ENCODE measurements at regions not wholly inside any gene's neighbourhood (a gene's known extent, or its start where the extent isn't known, plus 50 kb on each side); places are given as distances from the start of the nearest gene placed in this dataset.

DNA sequence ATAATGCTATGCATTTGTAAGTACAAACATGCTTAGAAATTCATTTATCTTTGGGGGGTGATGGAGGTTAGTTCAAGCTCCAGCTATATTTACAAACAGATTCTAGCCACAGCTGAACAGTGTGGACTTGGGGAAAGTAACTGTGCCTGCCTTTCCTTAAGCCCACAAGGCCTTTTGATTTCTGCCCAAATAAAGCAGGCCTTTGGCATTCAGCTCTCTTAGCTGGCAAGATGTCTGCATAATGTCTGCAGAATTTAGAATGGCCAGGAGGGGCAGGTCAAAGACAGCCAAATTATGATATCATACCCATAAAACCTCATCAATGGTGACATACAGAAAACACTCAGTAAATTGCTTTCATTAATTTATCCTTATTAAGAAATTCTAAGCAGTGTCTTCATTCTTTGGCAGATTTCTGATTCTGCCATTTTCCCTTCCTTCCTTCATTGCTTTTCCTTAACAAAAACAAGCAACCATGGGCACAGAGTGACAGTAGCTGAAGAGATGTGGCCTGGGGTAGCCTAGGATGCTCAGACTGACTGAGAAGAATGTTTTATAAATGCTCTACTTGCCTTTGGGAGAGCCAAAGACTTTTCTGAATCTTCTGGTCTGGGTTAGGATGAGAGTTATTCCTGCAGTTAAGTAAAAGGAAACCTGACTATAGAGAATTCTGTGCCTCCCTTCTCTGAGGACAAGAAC, 538.7 kb upstream of the NR3C2 start:
- no peak overlapping the region for H3K27ac ChIP-seq (ENCODE audit: low read length)
- H3K9me3 ChIP-seq (ENCODE audit: control insufficient read depth, low read depth, low read length), result no peaks in the 10 kb centered on the region
- no peaks in the 10 kb centered on the region for H3K36me3 ChIP-seq (ENCODE audit: control insufficient read depth, low read depth, low read length)
- H3K27me3 ChIP-seq (ENCODE audit: control insufficient read depth, insufficient read depth, low read length), result no peaks in the 10 kb centered on the region
- no peak overlapping the region for H3K9ac ChIP-seq (ENCODE audit: low read length)
- H3K4me1 ChIP-seq (ENCODE audit: control insufficient read depth, low read depth, low read length), result no peaks in the 10 kb centered on the region
- no peak overlapping the region for H3K4me3 ChIP-seq (ENCODE audit: low read length)

DNA sequence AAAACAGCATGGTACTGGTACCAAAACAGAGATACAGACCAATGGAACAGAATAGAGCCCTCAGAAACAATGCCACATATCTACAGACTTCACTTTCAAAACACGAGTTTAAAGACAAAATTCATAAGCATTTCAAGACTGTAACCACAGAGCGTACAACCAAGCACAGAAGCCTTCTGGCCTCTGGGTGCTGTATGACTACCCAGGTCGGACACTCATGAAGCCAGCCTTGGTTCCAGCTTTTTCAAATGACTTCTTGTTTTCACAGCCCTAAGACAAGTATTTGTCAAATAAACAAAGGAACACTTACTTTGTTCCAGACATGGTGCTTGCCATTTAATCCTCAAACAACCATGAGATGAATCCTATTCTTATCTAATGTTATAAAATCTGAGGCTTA, 536.1 kb upstream of the NR3C2 start:
- Histone ChIP-seq H3K4me3 (ENCODE audit: low read length) (no peak overlapping the region), H3K27me3 (ENCODE audit: control insufficient read depth, insufficient read depth, low read length) (no peaks in the 10 kb centered on the region), H3K36me3 (ENCODE audit: control insufficient read depth, low read depth, low read length) (no peaks in the 10 kb centered on the region), H3K27ac (ENCODE audit: low read length) (no peak overlapping the region), H3K9ac (ENCODE audit: low read length) (no peak overlapping the region), H3K4me1 (ENCODE audit: control insufficient read depth, low read depth, low read length) (no peaks in the 10 kb centered on the region), H3K9me3 (ENCODE audit: control insufficient read depth, low read depth, low read length) (no peaks in the 10 kb centered on the region)

DNA sequence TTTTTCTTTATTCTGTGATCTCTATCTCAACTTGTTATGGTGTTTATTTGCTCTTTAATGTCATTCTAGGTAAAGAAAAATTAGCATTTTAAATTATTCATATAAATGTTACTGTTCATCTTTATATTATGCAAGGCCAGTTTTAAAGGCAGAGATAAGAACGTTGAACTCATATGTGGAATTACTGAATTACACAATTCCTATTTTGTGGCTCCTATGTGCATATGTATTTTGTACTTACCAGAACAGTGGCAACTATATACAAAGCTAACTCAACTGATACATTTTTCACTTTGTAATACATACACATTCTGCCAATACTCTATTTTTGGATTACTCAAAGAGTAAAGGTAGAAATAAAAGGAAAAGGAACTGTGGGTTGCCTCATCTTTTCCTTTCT, 533.2 kb upstream of the NR3C2 start:
- H3K4me1 ChIP-seq (ENCODE audit: control insufficient read depth, low read depth, low read length), result no peaks in the 10 kb centered on the region
- H3K9me3 ChIP-seq (ENCODE audit: control insufficient read depth, low read depth, low read length), result no peaks in the 10 kb centered on the region
- H3K4me3 ChIP-seq (ENCODE audit: low read length), result no peak overlapping the region
- H3K27me3 ChIP-seq (ENCODE audit: control insufficient read depth, insufficient read depth, low read length), result no peaks in the 10 kb centered on the region
- no peak overlapping the region for H3K9ac ChIP-seq (ENCODE audit: low read length)
- H3K36me3 ChIP-seq (ENCODE audit: control insufficient read depth, low read depth, low read length), result no peaks in the 10 kb centered on the region
- H3K27ac ChIP-seq (ENCODE audit: low read length), result no peak overlapping the region

DNA sequence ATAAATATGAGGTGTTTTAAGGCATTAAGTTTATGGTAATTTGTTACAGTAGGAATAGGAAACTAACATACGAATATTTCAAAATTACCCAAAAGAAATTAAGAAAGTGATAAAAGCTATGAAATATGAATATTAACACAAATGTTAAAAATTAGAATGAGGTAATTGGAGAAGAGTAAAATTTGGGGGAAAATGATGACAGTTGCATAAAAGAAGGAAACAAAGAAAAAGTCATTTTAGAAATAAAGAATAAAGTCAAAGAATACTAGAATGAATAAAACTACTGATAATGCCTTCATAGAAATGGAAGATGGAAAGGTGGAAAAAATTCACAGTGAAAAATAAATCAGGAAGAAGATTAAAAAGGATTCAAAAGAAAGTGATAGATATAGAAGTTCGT, 522.9 kb upstream of the NR3C2 start:
- H3K4me3 ChIP-seq (ENCODE audit: low read length), result no peak overlapping the region
- H3K9ac ChIP-seq (ENCODE audit: low read length), result no peak overlapping the region
- H3K27me3 ChIP-seq (ENCODE audit: control insufficient read depth, insufficient read depth, low read length), result no peaks in the 10 kb centered on the region
- H3K4me1 ChIP-seq (ENCODE audit: control insufficient read depth, low read depth, low read length), result no peaks in the 10 kb centered on the region
- no peak overlapping the region for H3K27ac ChIP-seq (ENCODE audit: low read length)
- H3K36me3 ChIP-seq (ENCODE audit: control insufficient read depth, low read depth, low read length), result no peaks in the 10 kb centered on the region
- H3K9me3 ChIP-seq (ENCODE audit: control insufficient read depth, low read depth, low read length), result no peaks in the 10 kb centered on the region

DNA sequence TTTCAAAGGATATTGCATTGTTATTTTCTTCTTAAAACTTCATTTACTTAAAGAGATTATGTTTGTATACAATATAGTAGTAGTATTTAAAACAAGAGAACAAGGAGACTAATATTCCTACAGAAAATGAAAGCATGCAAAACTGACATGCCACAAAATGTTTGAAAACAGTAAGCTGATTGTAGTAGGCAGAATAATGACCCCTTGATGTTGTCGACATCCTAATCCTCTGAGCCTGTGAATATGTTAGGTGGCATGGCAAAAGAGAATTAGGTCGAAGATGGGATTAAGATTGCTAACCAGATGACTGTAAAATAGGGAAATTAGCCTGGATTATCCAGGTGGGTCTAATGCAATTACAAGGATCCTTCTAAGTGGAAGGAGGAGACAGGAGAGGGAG, 522.2 kb upstream of the NR3C2 start:
- no peak overlapping the region for H3K9ac ChIP-seq (ENCODE audit: low read length)
- no peaks in the 10 kb centered on the region for H3K36me3 ChIP-seq (ENCODE audit: control insufficient read depth, low read depth, low read length)
- H3K27me3 ChIP-seq (ENCODE audit: control insufficient read depth, insufficient read depth, low read length), result no peaks in the 10 kb centered on the region
- no peak overlapping the region for H3K27ac ChIP-seq (ENCODE audit: low read length)
- no peaks in the 10 kb centered on the region for H3K4me1 ChIP-seq (ENCODE audit: control insufficient read depth, low read depth, low read length)
- no peaks in the 10 kb centered on the region for H3K9me3 ChIP-seq (ENCODE audit: control insufficient read depth, low read depth, low read length)
- H3K4me3 ChIP-seq (ENCODE audit: low read length), result no peak overlapping the region

DNA sequence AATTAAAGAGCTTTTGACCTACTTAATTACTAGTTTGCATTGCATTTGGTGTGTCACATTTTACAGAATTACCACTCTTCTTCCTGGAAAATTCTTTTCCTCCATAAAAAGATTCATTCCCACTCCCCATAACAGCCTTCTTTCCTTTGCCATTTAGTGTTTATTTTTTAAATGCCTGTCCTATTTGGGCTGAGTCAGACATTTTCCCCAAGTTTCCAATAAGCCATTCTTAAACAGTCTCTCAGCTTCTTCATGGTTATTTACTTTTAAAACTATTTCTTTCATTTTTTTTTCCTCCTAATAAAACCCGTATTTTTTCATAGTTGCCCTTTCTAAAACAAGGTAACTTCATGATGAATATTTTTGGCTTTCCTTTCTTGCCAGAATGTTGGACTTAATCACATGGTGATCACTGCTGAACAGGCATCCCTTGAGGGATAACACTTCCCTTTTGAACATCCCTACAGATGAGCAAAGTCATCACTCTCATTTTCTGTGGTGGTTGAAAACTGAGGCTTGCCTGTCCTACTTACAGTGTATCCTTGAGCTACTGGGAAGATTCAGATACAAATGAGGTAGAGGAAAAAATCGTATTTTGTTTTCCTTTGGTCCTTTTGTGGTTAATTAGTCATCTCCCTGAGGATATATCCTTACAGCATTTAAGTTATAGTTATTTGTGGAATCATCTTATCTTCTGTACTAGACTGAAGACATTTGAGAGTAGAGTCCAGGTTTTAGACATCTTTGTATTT, 520.5 kb upstream of the NR3C2 start:
- Histone ChIP-seq H3K4me1 (ENCODE audit: control insufficient read depth, low read depth, low read length) (no peaks in the 10 kb centered on the region), H3K36me3 (ENCODE audit: control insufficient read depth, low read depth, low read length) (no peaks in the 10 kb centered on the region), H3K27ac (ENCODE audit: low read length) (no peak overlapping the region), H3K9me3 (ENCODE audit: control insufficient read depth, low read depth, low read length) (no peaks in the 10 kb centered on the region), H3K27me3 (ENCODE audit: control insufficient read depth, insufficient read depth, low read length) (no peaks in the 10 kb centered on the region), H3K4me3 (ENCODE audit: low read length) (no peak overlapping the region), H3K9ac (ENCODE audit: low read length) (no peak overlapping the region)

DNA sequence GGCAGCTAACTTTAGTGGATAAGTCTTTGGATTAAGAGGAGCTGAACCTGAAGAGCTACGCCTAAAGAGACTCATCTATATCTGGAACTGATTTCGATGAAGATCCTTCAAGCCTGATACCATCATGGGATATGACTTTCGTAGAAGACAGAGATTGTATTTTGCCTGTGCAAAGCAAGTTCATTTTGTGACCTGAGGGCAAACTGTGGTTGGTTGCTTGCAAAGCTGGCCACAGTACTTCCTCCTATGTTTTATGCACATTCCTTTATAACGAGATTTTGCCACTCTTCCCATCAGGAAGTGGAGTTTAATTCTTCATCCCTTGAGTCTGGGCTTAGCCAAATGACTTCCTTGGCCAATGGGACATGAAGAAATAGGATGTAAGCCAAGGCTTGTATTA, 519.3 kb upstream of the NR3C2 start:
- no peaks in the 10 kb centered on the region for H3K4me1 ChIP-seq (ENCODE audit: control insufficient read depth, low read depth, low read length)
- H3K27ac ChIP-seq (ENCODE audit: low read length), result no peak overlapping the region
- no peaks in the 10 kb centered on the region for H3K9me3 ChIP-seq (ENCODE audit: control insufficient read depth, low read depth, low read length)
- H3K27me3 ChIP-seq (ENCODE audit: control insufficient read depth, insufficient read depth, low read length), result no peaks in the 10 kb centered on the region
- no peak overlapping the region for H3K9ac ChIP-seq (ENCODE audit: low read length)
- no peak overlapping the region for H3K4me3 ChIP-seq (ENCODE audit: low read length)
- H3K36me3 ChIP-seq (ENCODE audit: control insufficient read depth, low read depth, low read length), result no peaks in the 10 kb centered on the region

DNA sequence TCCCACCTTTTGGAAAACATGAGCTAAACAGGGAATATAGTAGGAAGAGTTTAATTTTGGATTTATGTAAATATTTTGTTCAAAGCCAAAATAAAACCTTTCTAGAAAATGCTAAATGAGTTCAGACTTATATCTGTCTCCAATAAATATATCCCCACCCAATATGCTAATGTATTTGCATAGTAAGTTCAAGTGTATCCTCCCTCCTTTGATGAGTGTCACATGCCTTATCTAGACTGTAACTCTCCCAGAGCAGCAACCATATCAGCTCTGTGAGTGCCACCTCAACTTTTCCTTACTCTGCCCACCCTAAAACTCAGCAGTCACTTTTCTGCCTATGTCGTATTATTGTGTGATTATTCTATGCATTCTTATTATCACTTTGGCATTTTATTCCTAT, 516.1 kb upstream of the NR3C2 start:
- H3K27ac ChIP-seq (ENCODE audit: low read length), result no peak overlapping the region
- no peak overlapping the region for H3K4me3 ChIP-seq (ENCODE audit: low read length)
- H3K27me3 ChIP-seq (ENCODE audit: control insufficient read depth, insufficient read depth, low read length), result no peaks in the 10 kb centered on the region
- H3K36me3 ChIP-seq (ENCODE audit: control insufficient read depth, low read depth, low read length), result no peaks in the 10 kb centered on the region
- no peak overlapping the region for H3K9ac ChIP-seq (ENCODE audit: low read length)
- no peaks in the 10 kb centered on the region for H3K9me3 ChIP-seq (ENCODE audit: control insufficient read depth, low read depth, low read length)
- H3K4me1 ChIP-seq (ENCODE audit: control insufficient read depth, low read depth, low read length), result no peaks in the 10 kb centered on the region

DNA sequence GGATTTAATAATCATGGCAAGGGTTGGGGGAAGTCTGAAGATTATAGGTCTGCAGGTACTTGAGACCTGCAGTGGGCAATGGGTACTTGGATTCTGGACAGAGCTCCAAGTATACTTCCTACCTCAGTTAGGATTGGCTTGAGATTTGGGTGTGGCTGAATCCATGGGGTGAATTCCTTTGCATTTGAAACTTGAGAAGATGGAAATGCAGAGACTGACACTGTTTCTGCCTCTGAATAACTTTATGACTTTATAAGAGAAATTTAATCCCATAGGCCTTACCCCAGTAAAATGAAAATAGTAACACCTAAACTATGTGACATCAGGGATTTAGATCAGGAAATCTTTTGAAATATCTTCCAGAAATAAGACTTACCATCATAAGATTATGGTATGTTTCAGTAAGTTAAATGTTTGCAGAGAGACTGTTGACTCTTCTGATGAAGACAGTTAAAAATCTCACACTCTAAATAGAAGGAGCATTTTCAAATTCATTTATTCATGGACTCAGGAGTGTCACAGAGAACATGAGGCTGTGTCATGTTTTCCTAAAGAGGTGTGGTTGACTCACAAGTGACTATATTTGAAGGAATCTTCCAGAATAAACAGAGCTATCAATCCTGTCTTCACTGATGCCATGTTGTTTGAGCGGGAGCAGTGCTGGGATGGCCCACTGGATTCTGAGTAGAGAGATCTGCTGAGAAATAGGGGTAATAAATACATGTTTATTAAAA, 513.5 kb upstream of the NR3C2 start:
- Histone ChIP-seq H3K27ac (ENCODE audit: low read length) (no peak overlapping the region), H3K27me3 (ENCODE audit: control insufficient read depth, insufficient read depth, low read length) (no peaks in the 10 kb centered on the region), H3K36me3 (ENCODE audit: control insufficient read depth, low read depth, low read length) (no peaks in the 10 kb centered on the region), H3K4me3 (ENCODE audit: low read length) (no peak overlapping the region), H3K9ac (ENCODE audit: low read length) (no peak overlapping the region), H3K9me3 (ENCODE audit: control insufficient read depth, low read depth, low read length) (no peaks in the 10 kb centered on the region), H3K4me1 (ENCODE audit: control insufficient read depth, low read depth, low read length) (no peaks in the 10 kb centered on the region)

DNA sequence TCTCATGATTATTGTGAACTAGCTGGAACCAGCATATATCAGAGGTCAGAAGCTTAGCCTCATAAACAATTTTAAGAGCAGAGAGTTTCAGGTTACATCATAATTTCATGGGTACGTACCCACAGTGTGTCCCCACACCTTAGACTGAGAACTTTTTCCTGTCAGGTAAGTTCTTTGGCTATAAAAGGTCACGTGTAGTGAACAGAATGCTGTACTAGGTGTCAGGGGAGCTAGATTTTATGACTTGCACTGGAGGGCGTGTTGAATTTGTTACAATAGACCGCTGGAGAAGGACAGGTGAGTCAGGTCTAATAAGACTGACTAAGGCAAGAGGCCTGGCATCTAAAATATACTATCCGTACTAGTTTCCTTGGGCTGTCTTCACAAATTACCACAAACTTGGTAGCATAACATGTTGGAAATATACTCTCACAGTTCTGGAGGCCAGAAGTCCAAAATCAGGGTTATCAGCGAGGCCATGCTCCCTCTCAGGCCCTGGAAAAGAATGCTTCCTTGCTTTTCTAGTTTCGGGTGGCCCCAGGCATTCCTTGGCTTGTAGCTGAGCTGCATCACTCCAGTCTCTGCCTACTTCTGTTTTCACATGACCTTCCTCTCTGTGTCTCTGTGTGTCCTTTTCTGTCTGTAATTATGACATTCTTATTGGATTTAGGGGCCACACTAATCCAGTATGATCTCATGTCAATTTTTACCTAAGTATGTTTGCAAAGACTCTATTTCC, 512.0 kb upstream of the NR3C2 start:
- H3K4me1 ChIP-seq (ENCODE audit: control insufficient read depth, low read depth, low read length), result no peaks in the 10 kb centered on the region
- H3K27ac ChIP-seq (ENCODE audit: low read length), result no peak overlapping the region
- no peaks in the 10 kb centered on the region for H3K9me3 ChIP-seq (ENCODE audit: control insufficient read depth, low read depth, low read length)
- H3K9ac ChIP-seq (ENCODE audit: low read length), result no peak overlapping the region
- H3K4me3 ChIP-seq (ENCODE audit: low read length), result no peak overlapping the region
- no peaks in the 10 kb centered on the region for H3K36me3 ChIP-seq (ENCODE audit: control insufficient read depth, low read depth, low read length)
- no peaks in the 10 kb centered on the region for H3K27me3 ChIP-seq (ENCODE audit: control insufficient read depth, insufficient read depth, low read length)

DNA sequence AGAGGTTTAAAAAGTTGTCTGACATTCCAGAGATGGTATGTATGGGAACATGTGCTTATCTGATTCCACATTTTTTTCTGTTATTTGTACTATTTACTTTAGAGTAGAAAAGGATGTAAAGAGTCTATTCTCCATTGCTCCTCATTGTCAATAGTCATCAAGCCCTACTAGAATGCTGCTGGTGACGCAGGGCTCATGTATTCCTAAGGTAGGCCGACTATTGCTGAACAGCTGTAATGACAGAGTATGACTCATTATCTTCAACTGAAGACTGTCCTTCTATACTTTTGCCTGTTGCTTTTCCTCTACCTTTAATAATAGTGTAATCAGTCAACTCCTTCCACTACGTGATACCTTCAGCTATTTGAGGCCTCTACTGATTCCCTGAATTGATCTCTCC, 509.1 kb upstream of the NR3C2 start:
- H3K27me3 ChIP-seq (ENCODE audit: control insufficient read depth, insufficient read depth, low read length), result no peaks in the 10 kb centered on the region
- H3K36me3 ChIP-seq (ENCODE audit: control insufficient read depth, low read depth, low read length), result no peaks in the 10 kb centered on the region
- no peak overlapping the region for H3K4me3 ChIP-seq (ENCODE audit: low read length)
- no peaks in the 10 kb centered on the region for H3K9me3 ChIP-seq (ENCODE audit: control insufficient read depth, low read depth, low read length)
- no peak overlapping the region for H3K9ac ChIP-seq (ENCODE audit: low read length)
- H3K4me1 ChIP-seq (ENCODE audit: control insufficient read depth, low read depth, low read length), result peaks cover 7% of the 10 kb centered on the region
- no peak overlapping the region for H3K27ac ChIP-seq (ENCODE audit: low read length)

Data from iPS-18a (cell line).